GM23248 (cell line): ENCODE measurements at regions not wholly inside any gene's neighbourhood (a gene's known extent, or its start where the extent isn't known, plus 50 kb on each side); places are given as distances from the start of the nearest gene placed in this dataset.

Source experiments
- DNase-seq: peaks from one replicate; pipeline ENCODE4 v3.0.0-alpha.2; 2015
- H2AFZ ChIP-seq: fragments of 200-600 bp; sonication (generic); 2 replicates; pipeline ENCODE4 v1.6.1; 2016; ENCODE audit warnings: antibody characterized with exemption
- H3F3A ChIP-seq: fragments of 200-600 bp; sonication (generic); 2 replicates; pipeline ENCODE4 v1.6.1; 2016; ENCODE audit warnings: mild to moderate bottlenecking, antibody characterized with exemption, mixed run types; ENCODE audit not compliant: insufficient read depth
- H3K27ac ChIP-seq: fragments of 200-600 bp; sonication (generic); 2 replicates; pipeline ENCODE4 v1.5.1; 2016; ENCODE audit warnings: mild to moderate bottlenecking
- H3K27me3 ChIP-seq: fragments of 200-600 bp; sonication (generic); replicated peaks from 2 replicates; pipeline ENCODE4 v1.6.1; 2016; ENCODE audit warnings: mild to moderate bottlenecking; ENCODE audit not compliant: insufficient read depth
- H3K36me3 ChIP-seq: fragments of 200-600 bp; sonication (generic); 2 replicates; pipeline ENCODE4 v1.6.1; 2016; ENCODE audit warnings: low read depth, mild to moderate bottlenecking
- H3K4me1 ChIP-seq: fragments of 200-600 bp; sonication (generic); 2 replicates; pipeline ENCODE4 v1.6.1; 2016; ENCODE audit warnings: mild to moderate bottlenecking; ENCODE audit not compliant: insufficient read depth
- H3K4me2 ChIP-seq: fragments of 200-600 bp; sonication (generic); one replicate; pipeline ENCODE4 v1.6.1; 2016; ENCODE audit warnings: mild to moderate bottlenecking; ENCODE audit not compliant: unreplicated experiment
- H3K4me3 ChIP-seq: fragments of 200-600 bp; sonication (generic); 2 replicates; pipeline ENCODE4 v1.5.1; 2016; ENCODE audit warnings: mild to moderate bottlenecking
- H3K79me2 ChIP-seq: fragments of 200-600 bp; sonication (generic); 2 replicates; pipeline ENCODE4 v1.6.1; 2016; ENCODE audit warnings: mild to moderate bottlenecking; ENCODE audit not compliant: insufficient read depth
- H3K9ac ChIP-seq: fragments of 200-600 bp; sonication (generic); 2 replicates; pipeline ENCODE4 v1.6.1; 2016; ENCODE audit warnings: mild to moderate bottlenecking
- H3K9me2 ChIP-seq: fragments of 200-600 bp; sonication (generic); 2 replicates; pipeline ENCODE4 v1.6.1; 2016; ENCODE audit warnings: mixed run types, mild to moderate bottlenecking, moderate library complexity; ENCODE audit not compliant: insufficient read depth
- H3K9me3 ChIP-seq: fragments of 200-600 bp; sonication (generic); one replicate; pipeline ENCODE4 v1.6.1; 2017; ENCODE audit warnings: low read depth
- H4K20me1 ChIP-seq: fragments of 200-600 bp; sonication (generic); 2 replicates; pipeline ENCODE4 v1.6.0; 2016; ENCODE audit not compliant: insufficient read depth
- EZH2 ChIP-seq: fragments of 200-600 bp; sonication (generic); IDR thresholded peaks from 2 replicates; pipeline ENCODE4 v1.6.1; 2018; ENCODE audit warnings: antibody characterized with exemption, mild to moderate bottlenecking; ENCODE audit not compliant: insufficient read depth, poor library complexity, severe bottlenecking
- EZH2phosphoT487 ChIP-seq: fragments of 200-600 bp; sonication (generic); IDR thresholded peaks from 2 replicates; pipeline ENCODE4 v1.6.1; 2018; ENCODE audit warnings: antibody characterized with exemption, moderate library complexity, mild to moderate bottlenecking, low read depth; ENCODE audit not compliant: insufficient read depth
- WGBS, 2 experiments: methylation state at CpG; one replicate each; pipeline ENCODE4 v1.1.6; 2015 to 2017; ENCODE audit warnings: low lambda C conversion rate in 2 of 2, low coverage in 1 of 2; ENCODE audit errors: missing lambda C conversion rate in 2 of 2; 5-methylcytosine and 5-hydroxymethylcytosine counted together
- in situ Hi-C: fragments of 300-500 bp; cut with MboI; formaldehyde crosslinking; loops from 2 replicates; pipeline ENCODE4 v1.15.0; 2020

- in situ Hi-C loops = no loop called here
- H3K9ac ChIP-seq = no peak overlapping the region
- no peaks in the 10 kb centered on the region for H3K4me1 ChIP-seq
- H3K27me3 ChIP-seq = no peaks in the 10 kb centered on the region
- TF ChIP-seq EZH2phosphoT487 (no peak), EZH2 (no peak)
- no peaks in the 10 kb centered on the region for H4K20me1 ChIP-seq
- no peak overlapping the region for H3K4me2 ChIP-seq
- no peak for DNase-seq
- H3K9me2 ChIP-seq = no peaks in the 10 kb centered on the region
- H3K79me2 ChIP-seq = no peaks in the 10 kb centered on the region
- H3K36me3 ChIP-seq = no peaks in the 10 kb centered on the region
- H3K4me3 ChIP-seq = no peak overlapping the region
- no peaks in the 10 kb centered on the region for H3K9me3 ChIP-seq
- 83 to 84% methylated on average over 19 to 24 of the region's 26 CpGs for WGBS, 2 experiments
- H3F3A ChIP-seq = no peaks in the 10 kb centered on the region
- H2AFZ ChIP-seq = no peak overlapping the region
- no peak overlapping the region for H3K27ac ChIP-seq
Observed at GRCh38 chr4:81580346-81580993, 108.8 kb upstream of the RASGEF1B start.

- Histone ChIP-seq H3K4me2 (no peak overlapping the region), H4K20me1 (no peaks in the 10 kb centered on the region), H2AFZ (no peak overlapping the region), H3K27me3 (no peaks in the 10 kb centered on the region; the same call in 1 of the 2 replicates), H3K9me2 (no peaks in the 10 kb centered on the region), H3K36me3 (no peaks in the 10 kb centered on the region), H3K4me1 (no peaks in the 10 kb centered on the region), H3K79me2 (no peaks in the 10 kb centered on the region), H3K27ac (no peak overlapping the region), H3F3A (no peaks in the 10 kb centered on the region), H3K4me3 (no peak overlapping the region), H3K9me3 (no peaks in the 10 kb centered on the region), H3K9ac (no peak overlapping the region)
- 10 to 47% methylated on average over 1 of the region's 1 CpG for WGBS, 2 experiments
- in situ Hi-C loops = no loop called here
- TF ChIP-seq EZH2phosphoT487 (no peak), EZH2 (no peak)
- no peak for DNase-seq
Observed at GRCh38 chr4:81577392-81577791, 105.7 kb upstream of the RASGEF1B start.

- Histone ChIP-seq H2AFZ (no peak overlapping the region), H3K27ac (no peak overlapping the region), H3K4me2 (no peak overlapping the region), H3F3A (no peaks in the 10 kb centered on the region), H3K9me2 (no peaks in the 10 kb centered on the region), H3K4me1 (no peaks in the 10 kb centered on the region), H3K4me3 (no peak overlapping the region), H4K20me1 (no peaks in the 10 kb centered on the region), H3K9me3 (no peaks in the 10 kb centered on the region), H3K9ac (no peak overlapping the region), H3K79me2 (no peaks in the 10 kb centered on the region), H3K36me3 (no peaks in the 10 kb centered on the region), H3K27me3 (no peaks in the 10 kb centered on the region; the same call in 1 of the 2 replicates)
- in situ Hi-C loops = no loop called here
- TF ChIP-seq EZH2phosphoT487 = no peak
- TF ChIP-seq EZH2 = no peak
- WGBS, 2 experiments = 54 to 55% methylated on average over 3 of the region's 3 CpGs
- no peak for DNase-seq
Observed at GRCh38 chr4:81574991-81575390, 103.3 kb upstream of the RASGEF1B start.

- no peak overlapping the region for H3K4me3 ChIP-seq
- no peaks in the 10 kb centered on the region for H3F3A ChIP-seq
- no peak overlapping the region for H3K4me2 ChIP-seq
- no peaks in the 10 kb centered on the region for H3K9me2 ChIP-seq
- H3K27me3 ChIP-seq = no peaks in the 10 kb centered on the region; the same call in 1 of the 2 replicates
- H4K20me1 ChIP-seq = no peaks in the 10 kb centered on the region
- in situ Hi-C loops = no loop called here
- TF ChIP-seq EZH2 (no peak), EZH2phosphoT487 (no peak)
- no peaks in the 10 kb centered on the region for H3K9me3 ChIP-seq
- no peak for DNase-seq
- 58 to 64% methylated on average over 4 of the region's 4 CpGs for WGBS, 2 experiments
- no peak overlapping the region for H2AFZ ChIP-seq
- H3K9ac ChIP-seq = no peak overlapping the region
- H3K36me3 ChIP-seq = no peaks in the 10 kb centered on the region
- H3K79me2 ChIP-seq = no peaks in the 10 kb centered on the region
- H3K4me1 ChIP-seq = no peaks in the 10 kb centered on the region
- H3K27ac ChIP-seq = no peak overlapping the region
Observed at GRCh38 chr4:81573840-81574239, 102.1 kb upstream of the RASGEF1B start.

GRCh38 chr4:81572402-81572801 lies 100.7 kb upstream of the RASGEF1B start:
- H2AFZ ChIP-seq = no peak overlapping the region
- no peaks in the 10 kb centered on the region for H3K9me2 ChIP-seq
- no peak overlapping the region for H3K9ac ChIP-seq
- H3K9me3 ChIP-seq = no peaks in the 10 kb centered on the region
- H3K79me2 ChIP-seq = no peaks in the 10 kb centered on the region
- H3K4me2 ChIP-seq = no peak overlapping the region
- H3K27me3 ChIP-seq = no peaks in the 10 kb centered on the region; the same call in 1 of the 2 replicates
- H3F3A ChIP-seq = no peaks in the 10 kb centered on the region
- no peaks in the 10 kb centered on the region for H4K20me1 ChIP-seq
- H3K27ac ChIP-seq = no peak overlapping the region
- no peaks in the 10 kb centered on the region for H3K4me1 ChIP-seq
- DNase-seq = no peak
- TF ChIP-seq EZH2 (no peak), EZH2phosphoT487 (no peak)
- no peaks in the 10 kb centered on the region for H3K36me3 ChIP-seq
- in situ Hi-C loops = no loop called here
- no peak overlapping the region for H3K4me3 ChIP-seq
